OCI-LY1 (cell line): ENCODE measurements at regions not wholly inside any gene's neighbourhood (a gene's known extent, or its start where the extent isn't known, plus 50 kb on each side); places are given as distances from the start of the nearest gene placed in this dataset.

ENCODE experiments used
- CTCF ChIP-seq: fragments of 200-600 bp; sonication (generic), shearing (Covaris generic); IDR thresholded peaks from 2 replicates; pipeline ENCODE4 v1.5.1; 2017; ENCODE audit warnings: mild to moderate bottlenecking, antibody characterized with exemption, low read length, moderate library complexity, mixed read lengths
- EZH2 ChIP-seq: fragments of 200-600 bp; sonication (generic), shearing (Covaris generic); IDR thresholded peaks from 2 replicates; pipeline ENCODE4 v1.8.0; 2017; ENCODE audit warnings: borderline replicate concordance, mixed run types, mild to moderate bottlenecking, antibody characterized with exemption, low read length, moderate library complexity, mixed read lengths

GRCh38 chr11:28879869-28880268, 771.7 kb downstream of the METTL15 start:
- no peak for TF ChIP-seq EZH2
- TF ChIP-seq CTCF = no peak
